Endothelial cell of umbilical vein (primary cell): ENCODE measurements at regions not wholly inside any gene's neighbourhood (a gene's known extent, or its start where the extent isn't known, plus 50 kb on each side); places are given as distances from the start of the nearest gene placed in this dataset.

ENCODE experiments used
- BruUV-seq: library from RNA; stranded (reverse); fragments of 400-500 nt; replicated peaks from 2 replicates; lab custom pipeline; 2021; lab: Mats Ljungman, UMichigan
- CTCF ChIA-PET: fragments of 300-600, 350-600 bp; sonication (Branson Sonifier 250); formaldehyde crosslinking; loops from one replicate; lab custom pipeline; 2021; ENCODE audit warnings: antibody characterized with exemption, inconsistent platforms; lab: Charles Lee
- POLR2A ChIA-PET: fragments of 300-600, 350-600 bp; sonication (Branson Sonifier 250); formaldehyde crosslinking; loops from one replicate; lab custom pipeline; 2021; ENCODE audit warnings: antibody characterized with exemption, inconsistent platforms; lab: Charles Lee
- DNase-seq: peaks from one replicate; pipeline ENCODE4 v3.0.0-alpha.2; 2011; ENCODE audit warnings: low read depth, low spot score
- FAIRE-seq: peaks from 2 replicates; lab custom pipeline; 2011; peaks lifted over from hg19 to GRCh38; lab: Jason Lieb, UNC
- H2AFZ ChIP-seq: 2 replicates; pipeline ENCODE4 v1.6.0; 2012; ENCODE audit warnings: low read depth, low read length, control low read depth, inconsistent platforms
- H3K27ac ChIP-seq: 2 replicates; pipeline ENCODE4 v1.5.1; 2011; ENCODE audit warnings: low read depth, mild to moderate bottlenecking, control low read depth, low read length, moderate library complexity; ENCODE audit not compliant: insufficient read depth
- H3K27me3 ChIP-seq, 2 experiments: 2 replicates each; pipeline versions ENCODE4 v1.6.0 to v1.6.1; 2011; ENCODE audit warnings: low read length in 2 of 2, mixed read lengths in 1 of 2; ENCODE audit not compliant: control insufficient read depth in 2 of 2, insufficient read depth in 2 of 2
- H3K36me3 ChIP-seq, 2 experiments: 2 replicates in 1 of 2; 3 replicates in 1 of 2; pipeline ENCODE4 v1.5.1; 2011; ENCODE audit warnings: low read length in 2 of 2, mild to moderate bottlenecking in 1 of 2, moderate library complexity in 1 of 2; ENCODE audit not compliant: control insufficient read depth in 2 of 2, insufficient read depth in 2 of 2; ENCODE audit errors: extremely low read depth in 1 of 2
- H3K4me1 ChIP-seq: 3 replicates; pipeline ENCODE4 v1.5.1; 2011; ENCODE audit warnings: mild to moderate bottlenecking, low read length; ENCODE audit not compliant: control insufficient read depth, insufficient read depth; ENCODE audit errors: extremely low read depth
- H3K4me2 ChIP-seq: 2 replicates; pipeline ENCODE4 v1.6.1; 2011; ENCODE audit warnings: low read length, control low read depth, mixed read lengths; ENCODE audit not compliant: insufficient read depth
- H3K4me3 ChIP-seq, 3 experiments: fragments of 200-600 bp in 1 of 3; sonication (generic), shearing (Covaris generic) in 1 of 3; replicated peaks in 1 of 3; 2 replicates each; pipeline ENCODE4 v1.5.1; 2011 to 2016; ENCODE audit warnings: control low read depth in 3 of 3, low read length in 3 of 3, mild to moderate bottlenecking in 2 of 3, inconsistent platforms in 1 of 3, low read depth in 1 of 3, moderate library complexity in 1 of 3; ENCODE audit not compliant: insufficient read depth in 1 of 3
- H3K79me2 ChIP-seq: 2 replicates; pipeline ENCODE4 v1.6.0; 2012; ENCODE audit warnings: low read length, inconsistent platforms; ENCODE audit not compliant: control insufficient read depth, insufficient read depth
- H3K9ac ChIP-seq: replicated peaks from 2 replicates; pipeline ENCODE3; 2011; ENCODE audit warnings: low read length, control low read depth; ENCODE audit not compliant: insufficient read depth; ENCODE audit errors: extremely low read depth
- H3K9me1 ChIP-seq: replicated peaks from 3 replicates; pipeline ENCODE4 v1.6.0; 2011; ENCODE audit warnings: mild to moderate bottlenecking, low read length; ENCODE audit not compliant: control insufficient read depth, insufficient read depth; ENCODE audit errors: extremely low read depth
- H3K9me3 ChIP-seq: replicated peaks from 2 replicates; pipeline ENCODE4 v1.5.1; 2012; ENCODE audit warnings: low read length, inconsistent platforms; ENCODE audit not compliant: control insufficient read depth, insufficient read depth
- H4K20me1 ChIP-seq: replicated peaks from 2 replicates; pipeline ENCODE3; 2011; ENCODE audit warnings: mild to moderate bottlenecking, low read length; ENCODE audit not compliant: control insufficient read depth, insufficient read depth; ENCODE audit errors: extremely low read depth
- EZH2 ChIP-seq: IDR thresholded peaks from 2 replicates; pipeline ENCODE4 v1.6.1; 2012; ENCODE audit warnings: borderline replicate concordance, low read depth, mild to moderate bottlenecking, moderate library complexity, low read length, inconsistent platforms; ENCODE audit not compliant: severe bottlenecking
- FOS ChIP-seq: IDR thresholded peaks from 2 replicates; pipeline ENCODE4 v1.6.1; 2011; ENCODE audit warnings: mild to moderate bottlenecking, low read length, moderate library complexity, borderline replicate concordance; ENCODE audit not compliant: insufficient read depth
- GATA2 ChIP-seq: IDR thresholded peaks from 2 replicates; pipeline ENCODE4 v1.7.0; 2011; ENCODE audit warnings: low read depth, mild to moderate bottlenecking, moderate library complexity, mixed read lengths, low read length; ENCODE audit not compliant: insufficient read length, insufficient read depth
- JUN ChIP-seq: IDR thresholded peaks from 2 replicates; pipeline ENCODE4 v1.6.1; 2011; ENCODE audit warnings: borderline replicate concordance, low read depth; ENCODE audit not compliant: insufficient read length, insufficient read depth
- MAX ChIP-seq: IDR thresholded peaks from 2 replicates; pipeline ENCODE4 v1.6.1; 2011; ENCODE audit not compliant: insufficient read depth, insufficient read length
- MYC ChIP-seq: IDR thresholded peaks from one replicate; pipeline ENCODE4 v1.6.1; 2011; ENCODE audit warnings: mild to moderate bottlenecking, low read depth, low read length
- POLR2A ChIP-seq: IDR thresholded peaks from 2 replicates; pipeline ENCODE4 v1.6.1; 2012; ENCODE audit warnings: low read depth, mild to moderate bottlenecking, control low read depth, low read length
- POLR2AphosphoS5 ChIP-seq: IDR thresholded peaks from 2 replicates; pipeline ENCODE4 v1.6.1; 2012; ENCODE audit warnings: low read depth, mild to moderate bottlenecking, control low read depth, low read length, moderate library complexity; ENCODE audit not compliant: insufficient read depth
- dilution Hi-C: fragments of 300-500 bp; cut with MboI; formaldehyde crosslinking; loops from one replicate; pipeline ENCODE4 v1.15.0; 2019; ENCODE audit warnings: low sequenced_read_pairs; ENCODE audit not compliant: extremely low pct_ligation_motif_present
- intact Hi-C: fragments of 100-400 bp; cut with micrococcal nuclease; formaldehyde crosslinking; loops from one replicate; pipeline ENCODE4 v1.10.0; 2022
- TF ChIP-seq, protein P1 (sequence below), 2 donors: IDR thresholded peaks; 1 replicate in 1 of 2; 2 replicates in 1 of 2; pipeline ENCODE4 v1.5.1; 2011; ENCODE audit warnings: low read length in 2 of 2, mild to moderate bottlenecking in 2 of 2, moderate library complexity in 2 of 2, control low read depth in 1 of 2, inconsistent platforms in 1 of 2, low read depth in 1 of 2; ENCODE audit not compliant: insufficient read depth in 1 of 2; ENCODE audit errors: extremely low read depth in 1 of 2

GRCh38 chr1:115191691-115192090 is 102.4 kb upstream of the TSPAN2 start:
- no peak overlapping the region for H3K4me2 ChIP-seq
- POLR2A ChIA-PET: no interaction called here
- no peak overlapping the region for H2AFZ ChIP-seq
- no peak for DNase-seq
- TF ChIP-seq GATA2 (no peak), POLR2A (no peak), EZH2 (no peak), MAX (no peak), JUN (no peak), POLR2AphosphoS5 (no peak), FOS (no peak), MYC (no peak)
- TF ChIP-seq, protein P1, sequence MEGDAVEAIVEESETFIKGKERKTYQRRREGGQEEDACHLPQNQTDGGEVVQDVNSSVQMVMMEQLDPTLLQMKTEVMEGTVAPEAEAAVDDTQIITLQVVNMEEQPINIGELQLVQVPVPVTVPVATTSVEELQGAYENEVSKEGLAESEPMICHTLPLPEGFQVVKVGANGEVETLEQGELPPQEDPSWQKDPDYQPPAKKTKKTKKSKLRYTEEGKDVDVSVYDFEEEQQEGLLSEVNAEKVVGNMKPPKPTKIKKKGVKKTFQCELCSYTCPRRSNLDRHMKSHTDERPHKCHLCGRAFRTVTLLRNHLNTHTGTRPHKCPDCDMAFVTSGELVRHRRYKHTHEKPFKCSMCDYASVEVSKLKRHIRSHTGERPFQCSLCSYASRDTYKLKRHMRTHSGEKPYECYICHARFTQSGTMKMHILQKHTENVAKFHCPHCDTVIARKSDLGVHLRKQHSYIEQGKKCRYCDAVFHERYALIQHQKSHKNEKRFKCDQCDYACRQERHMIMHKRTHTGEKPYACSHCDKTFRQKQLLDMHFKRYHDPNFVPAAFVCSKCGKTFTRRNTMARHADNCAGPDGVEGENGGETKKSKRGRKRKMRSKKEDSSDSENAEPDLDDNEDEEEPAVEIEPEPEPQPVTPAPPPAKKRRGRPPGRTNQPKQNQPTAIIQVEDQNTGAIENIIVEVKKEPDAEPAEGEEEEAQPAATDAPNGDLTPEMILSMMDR (IDR thresholded peaks at IDR 0.05; ENCODE audit: extremely low read depth in 1 of 2, insufficient read depth in 1 of 2, low read depth in 1 of 2, low read length in 2 of 2): no peak
- CTCF ChIA-PET: no interaction called here
- BruUV-seq: no TSS peak
- intact Hi-C loops: no loop called here
- no peaks in the 10 kb centered on the region for H4K20me1 ChIP-seq
- peaks cover 8% of the 10 kb centered on the region for H3K4me1 ChIP-seq
- H3K27ac ChIP-seq: no peak overlapping the region
- H3K9me1 ChIP-seq: no peaks in the 10 kb centered on the region
- H3K27me3 ChIP-seq: no peaks in the 10 kb centered on the region
- H3K9ac ChIP-seq: no peak overlapping the region
- H3K36me3 ChIP-seq: no peaks in the 10 kb centered on the region
- dilution Hi-C loops: no loop called here
- no peaks in the 10 kb centered on the region for H3K79me2 ChIP-seq
- H3K9me3 ChIP-seq: no peaks in the 10 kb centered on the region
- H3K4me3 ChIP-seq: no peak overlapping the region
- no peak for FAIRE-seq
